ENCODE measurements at regions not wholly inside any gene's neighbourhood (a gene's known extent, or its start where the extent isn't known, plus 50 kb on each side); places are given as distances from the start of the nearest gene placed in this dataset.
"Not testable (repeated sequence)": the region's sequence is repeated elsewhere in the genome, so short reads cannot be mapped to it uniquely, and the experiment has no call there.

- DNase-seq (ENCODE audit: low read depth): no peak
Observed at GRCh38 chrY:16895396-16895795, 984.6 kb downstream of the CDY2B start.

GRCh38 chrY:16887116-16887515 is 992.9 kb downstream of the CDY2B start:
- DNase-seq (ENCODE audit: low read depth): no peak

- no peak for DNase-seq (ENCODE audit: low read depth)
Observed at GRCh38 chrY:16860676-16861075, 1019.3 kb downstream of the CDY2B start.

GRCh38 chrY:16841534-16841933 is 1038.5 kb downstream of the CDY2B start:
- DNase-seq (ENCODE audit: low read depth): peak; percentile 35

- DNase-seq (ENCODE audit: low read depth): no peak
Observed at GRCh38 chrY:16835206-16835605, 1044.8 kb downstream of the CDY2B start.

- DNase-seq (ENCODE audit: low read depth): no peak
Observed at GRCh38 chrY:16834696-16835095, 1045.3 kb downstream of the CDY2B start.

- no peak for DNase-seq (ENCODE audit: low read depth)
Observed at GRCh38 chrY:16834151-16834550, 1045.9 kb downstream of the CDY2B start.

GRCh38 chrY:16831766-16832165 is 1048.3 kb downstream of the CDY2B start:
- DNase-seq (ENCODE audit: low read depth): no peak

GRCh38 chrY:16831364-16831763 is 1048.7 kb downstream of the CDY2B start:
- DNase-seq (ENCODE audit: low read depth): not testable (repeated sequence)

- DNase-seq (ENCODE audit: low read depth): no peak
Observed at GRCh38 chrY:16807713-16808112, 1072.3 kb downstream of the CDY2B start.

Data from HS-27A (cell line).